GM12873 (cell line): ENCODE measurements at regions not wholly inside any gene's neighbourhood (a gene's known extent, or its start where the extent isn't known, plus 50 kb on each side); places are given as distances from the start of the nearest gene placed in this dataset.

Source experiments
- TF ChIP-seq, protein P1 (sequence below): IDR thresholded peaks from 2 replicates; pipeline ENCODE4 v1.5.1; 2012; ENCODE audit warnings: low read depth, mild to moderate bottlenecking, moderate library complexity, low read length, control low read depth; ENCODE audit not compliant: insufficient read depth; ENCODE audit errors: missing control alignments

DNA sequence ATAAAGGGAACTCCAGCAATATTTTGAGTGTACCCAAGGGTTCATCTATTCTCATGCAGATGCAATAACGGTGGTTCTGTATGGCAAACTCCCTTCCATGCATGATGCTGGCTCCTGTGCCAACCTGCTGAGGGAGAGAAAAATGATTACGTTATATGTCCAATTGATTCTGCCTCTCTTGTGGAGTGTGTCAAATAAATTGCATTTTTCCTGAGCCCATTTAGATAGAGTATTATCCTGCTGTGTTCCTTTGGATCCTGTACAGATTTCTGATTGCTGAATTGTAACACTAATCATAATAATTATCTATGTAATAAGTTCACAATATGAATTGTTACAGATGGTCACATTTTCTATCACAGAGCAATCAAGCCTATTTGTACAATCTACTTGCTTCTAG is 821.7 kb downstream of the C4orf33 start:
- TF ChIP-seq, protein P1, sequence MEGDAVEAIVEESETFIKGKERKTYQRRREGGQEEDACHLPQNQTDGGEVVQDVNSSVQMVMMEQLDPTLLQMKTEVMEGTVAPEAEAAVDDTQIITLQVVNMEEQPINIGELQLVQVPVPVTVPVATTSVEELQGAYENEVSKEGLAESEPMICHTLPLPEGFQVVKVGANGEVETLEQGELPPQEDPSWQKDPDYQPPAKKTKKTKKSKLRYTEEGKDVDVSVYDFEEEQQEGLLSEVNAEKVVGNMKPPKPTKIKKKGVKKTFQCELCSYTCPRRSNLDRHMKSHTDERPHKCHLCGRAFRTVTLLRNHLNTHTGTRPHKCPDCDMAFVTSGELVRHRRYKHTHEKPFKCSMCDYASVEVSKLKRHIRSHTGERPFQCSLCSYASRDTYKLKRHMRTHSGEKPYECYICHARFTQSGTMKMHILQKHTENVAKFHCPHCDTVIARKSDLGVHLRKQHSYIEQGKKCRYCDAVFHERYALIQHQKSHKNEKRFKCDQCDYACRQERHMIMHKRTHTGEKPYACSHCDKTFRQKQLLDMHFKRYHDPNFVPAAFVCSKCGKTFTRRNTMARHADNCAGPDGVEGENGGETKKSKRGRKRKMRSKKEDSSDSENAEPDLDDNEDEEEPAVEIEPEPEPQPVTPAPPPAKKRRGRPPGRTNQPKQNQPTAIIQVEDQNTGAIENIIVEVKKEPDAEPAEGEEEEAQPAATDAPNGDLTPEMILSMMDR = no peak

DNA sequence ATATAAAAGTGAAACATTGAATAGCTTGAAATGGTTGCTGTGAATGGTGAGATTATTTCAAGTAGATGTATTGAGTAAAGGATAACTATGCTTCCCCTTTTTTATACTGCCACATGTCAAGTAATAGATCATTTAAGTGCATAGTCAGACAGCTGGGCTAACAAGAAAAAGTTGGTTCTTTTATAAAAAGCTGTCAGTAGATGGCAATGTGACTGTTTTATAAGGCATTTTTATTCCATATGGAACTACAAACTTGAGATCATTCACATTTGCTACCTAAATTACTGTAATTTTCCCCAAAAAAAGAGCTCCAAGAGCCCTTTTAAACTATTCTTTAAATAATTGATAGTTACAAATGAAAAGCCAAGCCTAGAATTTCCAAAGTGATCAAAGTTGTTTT is 831.0 kb downstream of the C4orf33 start:
- TF ChIP-seq, protein P1 = no peak

DNA sequence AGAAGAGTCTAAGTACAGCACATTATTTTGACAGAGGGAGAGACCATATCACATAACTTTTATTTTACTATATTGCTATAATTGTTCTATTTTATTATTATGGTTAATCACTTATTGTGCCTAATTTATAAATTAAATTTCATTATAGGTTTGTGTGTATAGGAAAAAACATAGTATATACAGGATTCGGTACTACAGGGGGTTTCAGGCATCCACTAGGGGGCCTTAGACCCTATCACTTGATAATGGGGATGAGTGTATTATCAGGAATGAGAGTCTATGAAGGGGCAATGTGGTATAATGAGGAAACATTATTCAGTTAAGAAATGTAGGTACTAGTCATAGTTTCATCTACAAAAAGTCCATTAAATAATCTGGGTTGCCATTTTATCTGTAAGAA is 833.1 kb downstream of the C4orf33 start:
- TF ChIP-seq, protein P1 = peak; percentile 27

DNA sequence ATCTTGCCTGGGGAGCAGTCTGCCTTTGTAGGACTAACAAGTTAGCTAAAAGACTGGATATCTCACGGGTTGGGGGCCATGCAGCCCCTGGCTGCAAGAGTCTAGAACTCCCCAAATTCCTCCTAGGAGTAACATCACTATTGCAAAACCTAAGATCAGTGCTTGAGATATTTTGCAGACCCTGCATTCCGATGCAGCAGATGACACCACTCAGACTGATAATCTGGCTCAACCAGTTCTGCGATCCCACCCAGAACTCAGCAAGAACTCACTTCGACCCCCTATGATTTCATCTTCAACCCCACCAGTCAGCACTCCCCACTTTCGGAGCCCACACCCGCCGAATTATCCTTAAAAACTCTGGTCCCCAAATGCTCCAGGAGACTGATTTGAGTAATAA is 834.0 kb downstream of the C4orf33 start:
- TF ChIP-seq, protein P1 = no peak

DNA sequence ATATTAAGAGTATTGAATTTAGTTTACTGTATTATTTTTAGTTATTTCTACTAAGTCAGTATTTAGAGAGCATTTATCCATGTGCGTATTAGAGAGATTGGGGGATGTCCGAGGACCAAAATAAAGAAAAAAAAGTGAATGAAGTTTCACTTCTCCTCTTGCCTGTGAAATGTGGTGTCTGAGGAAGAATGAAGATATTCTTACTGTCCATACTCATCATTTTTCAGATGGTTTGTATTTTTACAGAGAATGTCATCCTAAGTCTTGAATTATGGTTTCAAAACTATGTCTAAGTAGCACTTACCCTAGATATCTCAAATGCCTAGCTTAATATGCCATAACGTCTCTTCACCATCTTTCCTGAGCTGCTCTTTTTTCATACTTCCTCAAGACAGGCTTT is 854.3 kb downstream of the C4orf33 start:
- TF ChIP-seq, protein P1 = no peak

DNA sequence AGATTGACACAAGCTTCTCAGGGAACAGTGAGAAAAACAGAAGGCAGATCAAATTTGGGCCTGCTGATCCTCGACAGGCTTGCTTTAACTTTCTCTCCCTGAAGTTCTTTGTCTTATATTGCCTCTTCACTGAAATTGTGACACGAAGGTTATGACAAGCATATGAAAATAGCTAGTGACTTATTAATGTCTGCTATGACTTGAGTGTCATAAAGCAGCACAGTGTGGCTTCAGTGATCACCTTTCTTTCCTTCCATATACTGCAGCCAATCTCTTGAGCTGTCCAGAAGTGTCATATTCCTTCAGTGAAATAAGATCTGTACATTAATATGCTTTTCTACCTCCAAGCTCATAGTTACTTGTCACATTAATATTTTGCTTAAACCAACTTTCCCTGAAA is 870.2 kb downstream of the C4orf33 start:
- TF ChIP-seq, protein P1 = no peak

DNA sequence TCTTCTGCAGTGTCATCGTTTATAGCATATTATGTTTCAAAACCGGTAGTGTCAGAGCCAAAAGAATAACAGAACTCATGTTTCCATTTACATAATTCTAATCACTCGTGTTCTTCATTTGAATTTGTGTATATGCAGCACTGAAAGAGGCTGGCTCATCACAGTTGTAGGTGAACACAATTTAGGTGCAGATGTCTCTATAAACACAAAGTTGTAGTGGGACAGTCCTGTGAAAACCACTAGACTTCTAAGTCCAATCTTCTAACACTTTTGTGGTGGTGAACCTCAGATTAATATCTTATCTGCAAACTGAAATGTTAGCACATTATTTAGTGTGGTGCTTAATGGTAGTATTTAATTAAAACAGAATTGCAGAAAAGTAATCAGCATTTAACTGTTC is 872.4 kb downstream of the C4orf33 start:
- TF ChIP-seq, protein P1 = no peak
